ENCODE measurements at regions not wholly inside any gene's neighbourhood (a gene's known extent, or its start where the extent isn't known, plus 50 kb on each side); places are given as distances from the start of the nearest gene placed in this dataset.
"Not testable (repeated sequence)": the region's sequence is repeated elsewhere in the genome, so short reads cannot be mapped to it uniquely, and the experiment has no call there.

GRCh38 chr1:189693140-189693539 is 784.5 kb downstream of the BRINP3 start:
- DNase-seq (ENCODE audit: low read depth in 4 of 4, low spot score in 3 of 4) = no peak

- DNase-seq (ENCODE audit: low read depth in 4 of 4, low spot score in 3 of 4) = no peak
Observed at GRCh38 chr1:189696297-189696696, 781.4 kb downstream of the BRINP3 start.

GRCh38 chr1:189697113-189697512 is 780.6 kb downstream of the BRINP3 start:
- no peak for DNase-seq (ENCODE audit: low read depth in 4 of 4, low spot score in 3 of 4)

GRCh38 chr1:189701606-189702005 is 776.1 kb downstream of the BRINP3 start:
- no peak for DNase-seq (ENCODE audit: low read depth in 4 of 4, low spot score in 3 of 4)

GRCh38 chr1:189706594-189706993 is 771.1 kb downstream of the BRINP3 start:
- DNase-seq (ENCODE audit: low read depth in 4 of 4, low spot score in 3 of 4) = no peak

- DNase-seq (ENCODE audit: low read depth in 4 of 4, low spot score in 3 of 4) = no peak
Observed at GRCh38 chr1:189708674-189709073, 769.0 kb downstream of the BRINP3 start.

GRCh38 chr1:189718147-189718795 is 759.4 kb downstream of the BRINP3 start:
- not testable (repeated sequence) for DNase-seq (ENCODE audit: low read depth in 4 of 4, low spot score in 3 of 4)

GRCh38 chr1:189726806-189727205 is 750.9 kb downstream of the BRINP3 start:
- DNase-seq (ENCODE audit: low read depth in 4 of 4, low spot score in 3 of 4) = no peak

GRCh38 chr1:189751311-189751710 is 726.4 kb downstream of the BRINP3 start:
- no peak for DNase-seq (ENCODE audit: low read depth in 4 of 4, low spot score in 3 of 4)

GRCh38 chr1:189752461-189752995 is 725.1 kb downstream of the BRINP3 start:
- no peak for DNase-seq (ENCODE audit: low read depth in 4 of 4, low spot score in 3 of 4)

GRCh38 chr1:189755100-189755499 is 722.6 kb downstream of the BRINP3 start:
- not testable (repeated sequence) for DNase-seq (ENCODE audit: low read depth in 4 of 4, low spot score in 3 of 4)

GRCh38 chr1:189764391-189765320 is 713.0 kb downstream of the BRINP3 start:
- DNase-seq (ENCODE audit: low read depth in 4 of 4, low spot score in 3 of 4) = no peak

GRCh38 chr1:189769448-189769847 is 708.2 kb downstream of the BRINP3 start:
- no peak for DNase-seq (ENCODE audit: low read depth in 4 of 4, low spot score in 3 of 4)

GRCh38 chr1:189774721-189775287 is 702.9 kb downstream of the BRINP3 start:
- DNase-seq (ENCODE audit: low read depth in 4 of 4, low spot score in 3 of 4) = no peak

- no peak for DNase-seq (ENCODE audit: low read depth in 4 of 4, low spot score in 3 of 4)
Observed at GRCh38 chr1:189775343-189775742, 702.3 kb downstream of the BRINP3 start.

GRCh38 chr1:189779034-189779433 is 698.6 kb downstream of the BRINP3 start:
- DNase-seq (ENCODE audit: low read depth in 4 of 4, low spot score in 3 of 4) = no peak

GRCh38 chr1:189782295-189782694 is 695.4 kb downstream of the BRINP3 start:
- DNase-seq (ENCODE audit: low read depth in 4 of 4, low spot score in 3 of 4) = no peak

- no peak for DNase-seq (ENCODE audit: low read depth in 4 of 4, low spot score in 3 of 4)
Observed at GRCh38 chr1:189783456-189783855, 694.2 kb downstream of the BRINP3 start.

GRCh38 chr1:189786761-189787160 is 690.9 kb downstream of the BRINP3 start:
- DNase-seq (ENCODE audit: low read depth in 4 of 4, low spot score in 3 of 4) = no peak

- DNase-seq (ENCODE audit: low read depth in 4 of 4, low spot score in 3 of 4) = peak in 1 of 4 donors; percentile 5
Observed at GRCh38 chr1:189787201-189787600, 690.5 kb downstream of the BRINP3 start.

GRCh38 chr1:189790335-189790734 is 687.3 kb downstream of the BRINP3 start:
- no peak for DNase-seq (ENCODE audit: low read depth in 4 of 4, low spot score in 3 of 4)

Data from right renal pelvis (tissue), 4 donors.